Natural killer cell (primary cell): ENCODE measurements at regions not wholly inside any gene's neighbourhood (a gene's known extent, or its start where the extent isn't known, plus 50 kb on each side); places are given as distances from the start of the nearest gene placed in this dataset.

Experiments
- ATAC-seq, 3 donors: fragments of 150-1000 bp in 2 of 3; fragments of 200-7000 bp in 1 of 3; cut with Tn5 transposase; 1 replicate in 1 of 3; 2 replicates in 2 of 3; pipeline ENCODE4 v1.10.0; 2021; ENCODE audit warnings: mild to moderate bottlenecking in 2 of 3, moderate library complexity in 2 of 3
- DNase-seq, 2 donors: peaks; one replicate each; pipeline versions ENCODE4 v3.0.0 to v3.0.0-alpha.2; 2013 to 2021; ENCODE audit warnings: mixed read lengths in 1 of 2
- H3K27ac ChIP-seq: one replicate; pipeline ENCODE4 v1.5.1; 2013; ENCODE audit warnings: mild to moderate bottlenecking, low read length
- H3K27me3 ChIP-seq: one replicate; pipeline ENCODE4 v1.6.1; 2013; ENCODE audit warnings: low read length; ENCODE audit not compliant: control insufficient read depth, insufficient read depth
- H3K36me3 ChIP-seq: one replicate; pipeline ENCODE4 v1.6.1; 2013; ENCODE audit warnings: low read length; ENCODE audit not compliant: control insufficient read depth, insufficient read depth
- H3K4me1 ChIP-seq: one replicate; pipeline ENCODE4 v1.6.1; 2013; ENCODE audit warnings: low read length; ENCODE audit not compliant: control insufficient read depth, insufficient read depth
- H3K4me3 ChIP-seq: one replicate; pipeline ENCODE4 v1.5.1; 2013; ENCODE audit warnings: low read length
- H3K9me3 ChIP-seq: one replicate; pipeline ENCODE4 v1.6.1; 2013; ENCODE audit warnings: low read length; ENCODE audit not compliant: control insufficient read depth, insufficient read depth
- H3K27ac Mint-ChIP-seq, 2 donors: one replicate each; pipeline ENCODE4 v1.8.0; 2022; ENCODE audit warnings: mild to moderate bottlenecking in 2 of 2, mixed read lengths in 2 of 2, moderate library complexity in 1 of 2
- H3K27me3 Mint-ChIP-seq, 2 donors: one replicate each; pipeline ENCODE4 v1.8.0; 2022; ENCODE audit warnings: low read depth in 2 of 2, mixed read lengths in 2 of 2
- H3K36me3 Mint-ChIP-seq: one replicate; pipeline ENCODE4 v1.8.0; 2022; ENCODE audit warnings: mixed read lengths
- H3K4me1 Mint-ChIP-seq, 2 donors: one replicate each; pipeline ENCODE4 v1.8.0; 2022; ENCODE audit warnings: mixed read lengths in 2 of 2
- H3K4me3 Mint-ChIP-seq: one replicate; pipeline ENCODE4 v1.8.0; 2022; ENCODE audit warnings: mild to moderate bottlenecking, moderate library complexity, mixed read lengths
- H3K9me3 Mint-ChIP-seq, 2 donors: one replicate each; pipeline ENCODE4 v1.8.0; 2022; ENCODE audit warnings: mixed read lengths in 2 of 2
- CTCF ChIP-seq: fragments of 200-600 bp; IDR thresholded peaks from one replicate; pipeline ENCODE4 v1.8.0; 2022; ENCODE audit warnings: antibody characterized with exemption
- WGBS: methylation state at CpG from one replicate; pipeline ENCODE4 v1.1.7; 2013; ENCODE audit warnings: missing lambda C conversion rate; ENCODE audit not compliant: insufficient coverage; 5-methylcytosine and 5-hydroxymethylcytosine counted together
- intact Hi-C: fragments of 100-400 bp; cut with micrococcal nuclease; formaldehyde crosslinking; loops from one replicate; pipeline ENCODE4 v1.14.2; 2022

- Mint-ChIP-seq H3K36me3 (no peaks in the 10 kb centered on the region), H3K4me3 (no peak overlapping the region), H3K27me3 (no peaks in the 10 kb centered on the region), H3K4me1 (no peaks in the 10 kb centered on the region), H3K9me3 (no peaks in the 10 kb centered on the region), H3K27ac (peak overlapping the region; percentile 8 to 25)
- Histone ChIP-seq H3K27ac (no peak overlapping the region), H3K9me3 (no peaks in the 10 kb centered on the region), H3K4me3 (no peak overlapping the region), H3K36me3 (peaks cover 4% of the 10 kb centered on the region), H3K27me3 (no peaks in the 10 kb centered on the region), H3K4me1 (no peaks in the 10 kb centered on the region)
- DNase-seq, result no peak
- ATAC-seq, result no peak
- 88% methylated on average over 2 of the region's 2 CpGs for WGBS
- intact Hi-C loops, result no loop called here
- no peak for TF ChIP-seq CTCF
Observed at GRCh38 chr1:198845271-198845670, 206.4 kb downstream of the PTPRC start.

- Mint-ChIP-seq H3K27me3 (no peaks in the 10 kb centered on the region), H3K4me1 (no peaks in the 10 kb centered on the region), H3K36me3 (no peaks in the 10 kb centered on the region), H3K27ac (peak overlapping the region; percentile 8 to 25), H3K9me3 (no peaks in the 10 kb centered on the region), H3K4me3 (no peak overlapping the region)
- H3K4me1 ChIP-seq, result no peaks in the 10 kb centered on the region
- ATAC-seq (no peak), DNase-seq (no peak)
- H3K4me3 ChIP-seq, result no peak overlapping the region
- no peaks in the 10 kb centered on the region for H3K9me3 ChIP-seq
- WGBS, result 98% methylated on average over 4 of the region's 4 CpGs
- no peaks in the 10 kb centered on the region for H3K27me3 ChIP-seq
- H3K36me3 ChIP-seq, result peaks cover 4% of the 10 kb centered on the region
- intact Hi-C loops, result no loop called here
- no peak overlapping the region for H3K27ac ChIP-seq
- no peak for TF ChIP-seq CTCF
Observed at GRCh38 chr1:198845851-198846250, 207.0 kb downstream of the PTPRC start.

GRCh38 chr1:198846556-198846955 lies 207.7 kb downstream of the PTPRC start:
- no peak overlapping the region for H3K27ac Mint-ChIP-seq

More at GRCh38 chr1:198846556-198846955, 207.7 kb downstream of the PTPRC start:
- Mint-ChIP-seq H3K27me3 (no peaks in the 10 kb centered on the region), H3K9me3 (no peaks in the 10 kb centered on the region), H3K4me1 (no peaks in the 10 kb centered on the region), H3K4me3 (no peak overlapping the region), H3K36me3 (no peaks in the 10 kb centered on the region)
- no peaks in the 10 kb centered on the region for H3K27me3 ChIP-seq
- no peaks in the 10 kb centered on the region for H3K9me3 ChIP-seq
- DNase-seq (no peak), ATAC-seq (no peak)
- WGBS, result 100% methylated on average over 2 of the region's 2 CpGs
- H3K4me1 ChIP-seq, result no peaks in the 10 kb centered on the region
- intact Hi-C loops, result no loop called here
- H3K4me3 ChIP-seq, result no peak overlapping the region
- H3K36me3 ChIP-seq, result peaks cover 4% of the 10 kb centered on the region
- no peak overlapping the region for H3K27ac ChIP-seq
- TF ChIP-seq CTCF, result no peak
